Keratinocyte (primary cell): ENCODE measurements at regions not wholly inside any gene's neighbourhood (a gene's known extent, or its start where the extent isn't known, plus 50 kb on each side); places are given as distances from the start of the nearest gene placed in this dataset.

Experiments used
- DNase-seq: peaks from one replicate; pipeline ENCODE4 v3.0.0-alpha.2; 2011; ENCODE audit warnings: low read depth, missing footprints, low spot score
- FAIRE-seq: peaks from 2 replicates; lab custom pipeline; 2011; peaks lifted over from hg19 to GRCh38; lab: Jason Lieb, UNC
- H2AFZ ChIP-seq: 2 replicates; pipeline ENCODE4 v1.6.0; 2012; ENCODE audit warnings: low read length, control low read depth, inconsistent platforms; ENCODE audit not compliant: control insufficient read depth
- H3K27ac ChIP-seq: 2 replicates; pipeline ENCODE4 v1.5.1; 2011; ENCODE audit warnings: low read length; ENCODE audit not compliant: control insufficient read depth, insufficient read depth
- H3K27me3 ChIP-seq: 3 replicates; pipeline ENCODE4 v1.6.0; 2011; ENCODE audit warnings: low read length; ENCODE audit not compliant: control insufficient read depth, insufficient read depth; ENCODE audit errors: extremely low read depth
- H3K36me3 ChIP-seq, 2 experiments: 2 replicates in 1 of 2; 3 replicates in 1 of 2; pipeline ENCODE4 v1.5.1; 2011; ENCODE audit warnings: low read length in 2 of 2, mild to moderate bottlenecking in 1 of 2; ENCODE audit not compliant: control insufficient read depth in 2 of 2, insufficient read depth in 2 of 2; ENCODE audit errors: extremely low read depth in 1 of 2
- H3K4me1 ChIP-seq: 3 replicates; pipeline ENCODE4 v1.5.1; 2011; ENCODE audit warnings: low read length; ENCODE audit not compliant: control insufficient read depth, insufficient read depth; ENCODE audit errors: extremely low read depth
- H3K4me2 ChIP-seq: 3 replicates; pipeline ENCODE4 v1.6.0; 2011; ENCODE audit warnings: low read depth, low read length; ENCODE audit not compliant: control insufficient read depth, insufficient read depth; ENCODE audit errors: extremely low read depth
- H3K4me3 ChIP-seq, 3 experiments: fragments of 200-600 bp in 1 of 3; sonication (generic) in 1 of 3; 2 replicates in 2 of 3; 3 replicates in 1 of 3; pipeline ENCODE4 v1.5.1; 2011 to 2016; ENCODE audit warnings: low read length in 3 of 3, mild to moderate bottlenecking in 3 of 3, control low read depth in 2 of 3, inconsistent platforms in 1 of 3, low read depth in 1 of 3, mixed read lengths in 1 of 3, mixed run types in 1 of 3, moderate library complexity in 1 of 3; ENCODE audit not compliant: control insufficient read depth in 2 of 3, insufficient read depth in 2 of 3; ENCODE audit errors: extremely low read depth in 1 of 3
- H3K79me2 ChIP-seq: 2 replicates; pipeline ENCODE4 v1.6.0; 2012; ENCODE audit warnings: low read length; ENCODE audit not compliant: control insufficient read depth, insufficient read depth
- H3K9ac ChIP-seq: 3 replicates; pipeline ENCODE4 v1.6.0; 2011; ENCODE audit warnings: low read length; ENCODE audit not compliant: control insufficient read depth, insufficient read depth; ENCODE audit errors: extremely low read depth
- H3K9me1 ChIP-seq: 3 replicates; pipeline ENCODE4 v1.6.0; 2011; ENCODE audit warnings: low read length; ENCODE audit not compliant: control insufficient read depth, insufficient read depth; ENCODE audit errors: extremely low read depth
- H3K9me3 ChIP-seq: 2 replicates; pipeline ENCODE4 v1.5.1; 2012; ENCODE audit warnings: low read depth, low read length; ENCODE audit not compliant: control insufficient read depth
- H4K20me1 ChIP-seq: 3 replicates; pipeline ENCODE4 v1.6.0; 2011; ENCODE audit warnings: low read length; ENCODE audit not compliant: control insufficient read depth, insufficient read depth; ENCODE audit errors: extremely low read depth
- EZH2 ChIP-seq: IDR thresholded peaks from one replicate; pipeline ENCODE4 v1.6.1; 2012; ENCODE audit warnings: inconsistent platforms, mild to moderate bottlenecking, low read length, moderate library complexity
- dilution Hi-C: fragments of 300-500 bp; cut with MboI; formaldehyde crosslinking; loops from one replicate; pipeline ENCODE4 v1.7.0; 2020; ENCODE audit warnings: low sequenced_read_pairs; ENCODE audit not compliant: extremely low pct_ligation_motif_present
- TF ChIP-seq, protein P1 (sequence below), 3 experiments: IDR thresholded peaks in 1 of 3; conservative IDR thresholded peaks in 1 of 3; optimal IDR thresholded peaks in 1 of 3; 2 replicates in 2 of 3; 3 replicates in 1 of 3; pipeline versions ENCODE3 to v1.5.1; 2011; ENCODE audit warnings: low read length in 3 of 3, mild to moderate bottlenecking in 3 of 3, moderate library complexity in 2 of 3, control low read depth in 1 of 3, inconsistent platforms in 1 of 3; ENCODE audit not compliant: insufficient read depth in 2 of 3; ENCODE audit errors: extremely low read depth in 1 of 3

GRCh38 chr3:21142031-21142430, 609.0 kb downstream of the ZNF385D start:
- Histone ChIP-seq H3K4me1 (no peaks in the 10 kb centered on the region), H2AFZ (no peak overlapping the region), H3K4me2 (no peak overlapping the region), H3K36me3 (no peaks in the 10 kb centered on the region), H3K9me3 (no peaks in the 10 kb centered on the region), H3K27me3 (no peaks in the 10 kb centered on the region), H3K27ac (no peak overlapping the region), H4K20me1 (no peaks in the 10 kb centered on the region), H3K4me3 (no peak overlapping the region), H3K9me1 (no peaks in the 10 kb centered on the region), H3K79me2 (no peaks in the 10 kb centered on the region), H3K9ac (no peak overlapping the region)
- DNase-seq (no peak), FAIRE-seq (no peak)
- TF ChIP-seq, protein P1, sequence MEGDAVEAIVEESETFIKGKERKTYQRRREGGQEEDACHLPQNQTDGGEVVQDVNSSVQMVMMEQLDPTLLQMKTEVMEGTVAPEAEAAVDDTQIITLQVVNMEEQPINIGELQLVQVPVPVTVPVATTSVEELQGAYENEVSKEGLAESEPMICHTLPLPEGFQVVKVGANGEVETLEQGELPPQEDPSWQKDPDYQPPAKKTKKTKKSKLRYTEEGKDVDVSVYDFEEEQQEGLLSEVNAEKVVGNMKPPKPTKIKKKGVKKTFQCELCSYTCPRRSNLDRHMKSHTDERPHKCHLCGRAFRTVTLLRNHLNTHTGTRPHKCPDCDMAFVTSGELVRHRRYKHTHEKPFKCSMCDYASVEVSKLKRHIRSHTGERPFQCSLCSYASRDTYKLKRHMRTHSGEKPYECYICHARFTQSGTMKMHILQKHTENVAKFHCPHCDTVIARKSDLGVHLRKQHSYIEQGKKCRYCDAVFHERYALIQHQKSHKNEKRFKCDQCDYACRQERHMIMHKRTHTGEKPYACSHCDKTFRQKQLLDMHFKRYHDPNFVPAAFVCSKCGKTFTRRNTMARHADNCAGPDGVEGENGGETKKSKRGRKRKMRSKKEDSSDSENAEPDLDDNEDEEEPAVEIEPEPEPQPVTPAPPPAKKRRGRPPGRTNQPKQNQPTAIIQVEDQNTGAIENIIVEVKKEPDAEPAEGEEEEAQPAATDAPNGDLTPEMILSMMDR (optimal IDR thresholded peaks at IDR 0.05 in 1 of 3, IDR thresholded peaks at IDR 0.05 in 1 of 3, conservative IDR thresholded peaks at IDR 0.05 in 1 of 3; ENCODE audit: extremely low read depth in 1 of 3, insufficient read depth in 2 of 3, low read length in 3 of 3) = no peak
- TF ChIP-seq EZH2 = no peak
- dilution Hi-C loops = no loop called here

DNA sequence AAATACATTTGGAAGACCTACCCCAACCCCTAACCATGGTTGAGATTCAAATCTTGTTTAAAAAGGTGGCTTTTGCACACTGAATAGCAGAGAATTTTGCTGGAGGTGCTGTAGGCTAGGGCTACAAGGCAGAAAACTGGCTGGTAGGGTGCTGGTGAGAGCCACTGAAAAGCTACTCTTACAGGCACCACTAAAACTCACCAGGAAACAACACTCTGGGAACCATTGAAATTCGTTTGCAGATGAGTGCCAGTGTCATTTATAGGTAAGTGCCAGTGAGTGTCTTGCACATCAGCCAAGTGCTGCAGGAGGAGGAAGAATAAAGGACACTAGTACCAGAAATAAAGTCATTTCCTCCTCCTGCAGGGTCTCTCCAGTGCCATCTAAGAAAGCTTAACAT, 610.2 kb downstream of the ZNF385D start:
- no peak for FAIRE-seq
- Histone ChIP-seq H3K9me1 (no peaks in the 10 kb centered on the region), H3K4me1 (no peaks in the 10 kb centered on the region), H3K79me2 (no peaks in the 10 kb centered on the region), H3K9me3 (no peaks in the 10 kb centered on the region), H3K36me3 (no peaks in the 10 kb centered on the region), H3K27me3 (no peaks in the 10 kb centered on the region), H3K9ac (no peak overlapping the region), H2AFZ (no peak overlapping the region), H3K4me2 (no peak overlapping the region), H3K4me3 (no peak overlapping the region), H4K20me1 (no peaks in the 10 kb centered on the region), H3K27ac (no peak overlapping the region)
- no peak for TF ChIP-seq EZH2
- dilution Hi-C loops = no loop called here
- DNase-seq = no peak

- no peaks in the 10 kb centered on the region for H3K9me3 ChIP-seq
- no peaks in the 10 kb centered on the region for H3K36me3 ChIP-seq
- TF ChIP-seq, protein P1 (optimal IDR thresholded peaks at IDR 0.05 in 1 of 3, IDR thresholded peaks at IDR 0.05 in 1 of 3, conservative IDR thresholded peaks at IDR 0.05 in 1 of 3; ENCODE audit: extremely low read depth in 1 of 3, insufficient read depth in 2 of 3, low read length in 3 of 3) = no peak
- no peak for TF ChIP-seq EZH2
- DNase-seq (no peak), FAIRE-seq (no peak)
- dilution Hi-C loops = no loop called here
- H4K20me1 ChIP-seq = no peaks in the 10 kb centered on the region
- no peak overlapping the region for H2AFZ ChIP-seq
- H3K27me3 ChIP-seq = no peaks in the 10 kb centered on the region
- no peak overlapping the region for H3K27ac ChIP-seq
- no peak overlapping the region for H3K9ac ChIP-seq
- H3K9me1 ChIP-seq = no peaks in the 10 kb centered on the region
- no peak overlapping the region for H3K4me2 ChIP-seq
- no peaks in the 10 kb centered on the region for H3K79me2 ChIP-seq
- no peaks in the 10 kb centered on the region for H3K4me1 ChIP-seq
- no peak overlapping the region for H3K4me3 ChIP-seq
These were observed 612.9 kb downstream of the ZNF385D start for GRCh38 chr3:21138085-21138484.
